GM03348 (cell line): ENCODE measurements at regions not wholly inside any gene's neighbourhood (a gene's known extent, or its start where the extent isn't known, plus 50 kb on each side); places are given as distances from the start of the nearest gene placed in this dataset.

Source experiments
- DNase-seq: peaks from one replicate; pipeline ENCODE4 v3.0.0; 2012; ENCODE audit warnings: low spot score

DNA sequence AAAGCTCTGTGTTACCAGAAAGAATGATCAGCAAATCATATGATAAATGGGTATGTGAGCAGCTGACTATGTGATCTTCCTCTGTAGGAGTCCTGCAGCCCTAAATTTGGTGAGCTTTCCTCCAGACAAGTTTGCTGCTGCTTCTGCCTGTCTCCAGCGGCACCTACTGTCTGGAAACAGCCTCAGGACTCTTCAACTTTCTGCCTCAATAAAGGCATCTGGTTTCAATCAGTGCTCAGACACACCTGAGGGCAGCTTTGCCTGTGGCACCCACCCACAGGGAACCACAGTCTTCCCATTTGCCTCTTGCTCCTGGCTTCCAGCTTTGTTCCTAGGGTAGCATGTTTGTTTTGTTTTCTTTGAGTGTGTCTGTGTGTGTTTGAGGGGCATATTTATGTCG lies 727.9 kb upstream of the MAN1A1 start:
- peak; percentile 7 for DNase-seq

DNA sequence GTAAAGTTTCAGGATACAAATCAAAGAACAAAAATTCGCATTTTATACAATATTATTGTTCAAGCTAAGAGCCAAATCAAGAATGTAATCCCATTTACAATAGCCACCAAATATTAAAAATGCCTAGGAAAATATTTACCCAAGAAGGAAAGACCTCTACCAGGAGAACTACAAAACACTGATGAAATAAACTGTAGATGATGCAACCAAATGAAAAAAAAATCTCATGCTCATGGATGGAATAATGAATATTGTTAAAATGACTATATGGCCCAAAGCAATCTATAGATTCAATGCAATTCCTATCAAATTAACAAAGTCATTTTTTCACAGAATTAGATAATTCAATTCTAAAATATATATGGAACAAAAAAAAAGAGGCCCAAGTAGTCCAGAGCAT lies 708.8 kb upstream of the MAN1A1 start:
- no peak for DNase-seq

DNA sequence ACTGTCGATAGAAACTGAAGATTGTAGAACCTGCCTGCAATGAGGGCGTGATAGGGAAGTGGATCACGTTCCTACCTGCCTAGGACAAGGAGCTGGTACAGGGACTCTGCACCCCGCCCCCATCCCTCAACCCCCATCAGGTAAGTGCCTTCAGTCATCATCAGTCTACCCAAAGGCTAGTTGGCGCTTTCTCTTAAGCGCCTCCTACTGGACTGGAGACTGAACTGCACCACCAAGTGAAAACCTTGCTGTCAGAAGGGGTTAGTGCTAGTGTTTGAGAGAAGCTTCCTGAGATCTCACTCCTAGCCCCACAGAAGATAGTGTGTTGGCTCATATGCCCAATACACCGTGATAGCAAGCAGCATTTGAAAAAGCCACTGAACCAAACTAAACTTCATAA lies 706.5 kb upstream of the MAN1A1 start:
- DNase-seq, result no peak

DNA sequence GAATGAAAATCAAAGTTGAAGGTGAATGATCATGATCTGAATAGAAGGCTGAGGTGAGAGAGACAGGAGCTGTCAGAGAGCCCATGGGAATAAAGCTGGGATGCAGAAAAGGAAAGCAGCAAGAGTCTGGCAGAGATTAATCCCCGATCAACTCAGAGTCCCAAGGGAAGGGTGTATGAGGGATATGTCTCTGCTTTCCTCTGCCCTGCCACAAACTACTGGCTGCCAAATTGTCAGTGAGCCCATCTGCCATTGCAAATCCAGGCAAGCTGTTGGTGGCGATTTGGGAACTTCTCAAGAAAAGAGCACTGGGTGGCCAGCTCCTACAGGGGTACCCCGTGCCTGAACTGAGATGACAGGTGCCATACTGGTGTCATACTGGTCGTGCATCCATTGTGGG lies 705.5 kb upstream of the MAN1A1 start:
- no peak for DNase-seq

DNA sequence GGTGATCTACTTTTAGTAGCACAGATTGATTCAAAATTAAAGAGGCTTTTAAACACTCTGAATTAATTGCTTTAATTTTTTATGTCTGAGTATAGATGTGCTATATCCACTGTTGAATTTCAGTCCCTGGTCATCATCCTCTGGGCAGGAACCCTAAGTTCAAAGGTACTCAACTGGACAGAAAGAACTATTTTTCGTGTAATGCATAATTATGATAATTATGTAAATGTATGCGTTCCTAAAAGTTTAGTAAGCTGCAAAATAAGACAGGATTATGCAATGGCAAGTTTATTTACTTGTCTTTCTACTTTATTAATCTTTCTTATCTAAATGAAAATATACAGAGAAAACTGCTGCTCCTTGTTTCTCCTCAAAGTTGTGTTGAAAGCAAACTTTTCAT lies 690.1 kb upstream of the MAN1A1 start:
- DNase-seq, result no peak

DNA sequence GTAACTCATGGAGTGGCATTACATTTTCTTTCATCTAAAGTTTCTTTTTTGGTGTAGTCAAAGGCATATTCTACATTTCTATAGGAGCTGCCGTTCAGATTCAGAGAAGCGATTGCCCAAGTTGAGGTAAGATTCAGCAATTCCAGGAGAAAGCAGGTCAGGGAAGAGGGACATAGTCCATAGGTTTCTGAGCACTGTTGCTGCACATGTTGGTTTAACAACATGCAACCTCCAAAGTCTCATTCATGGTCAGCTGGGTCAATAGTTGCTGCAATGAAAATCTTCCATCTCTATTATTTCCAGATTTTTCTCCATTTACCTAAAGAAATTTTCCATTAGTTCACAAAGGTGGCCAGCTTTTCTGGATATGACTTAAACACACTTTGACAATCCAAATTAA lies 682.3 kb upstream of the MAN1A1 start:
- DNase-seq, result no peak

DNA sequence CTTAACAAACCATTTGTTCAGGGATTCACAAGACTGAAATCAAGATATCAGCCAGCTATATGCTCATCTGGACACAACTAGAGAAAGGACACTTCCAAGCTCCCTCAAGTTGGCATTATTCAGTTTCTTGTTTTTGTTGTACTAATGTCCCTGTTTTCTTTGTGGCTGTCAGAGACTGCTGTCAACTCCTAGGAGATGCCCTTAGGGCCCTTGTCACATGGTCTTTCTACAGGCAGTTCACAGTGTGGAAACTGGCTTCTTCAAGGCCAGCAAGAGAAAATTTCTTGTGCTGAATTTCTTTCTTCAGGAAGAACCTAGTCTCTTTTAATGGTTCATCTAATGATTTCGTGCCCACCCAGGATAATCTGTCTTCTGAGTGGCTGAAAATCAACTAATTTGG lies 677.2 kb upstream of the MAN1A1 start:
- DNase-seq, result no peak

DNA sequence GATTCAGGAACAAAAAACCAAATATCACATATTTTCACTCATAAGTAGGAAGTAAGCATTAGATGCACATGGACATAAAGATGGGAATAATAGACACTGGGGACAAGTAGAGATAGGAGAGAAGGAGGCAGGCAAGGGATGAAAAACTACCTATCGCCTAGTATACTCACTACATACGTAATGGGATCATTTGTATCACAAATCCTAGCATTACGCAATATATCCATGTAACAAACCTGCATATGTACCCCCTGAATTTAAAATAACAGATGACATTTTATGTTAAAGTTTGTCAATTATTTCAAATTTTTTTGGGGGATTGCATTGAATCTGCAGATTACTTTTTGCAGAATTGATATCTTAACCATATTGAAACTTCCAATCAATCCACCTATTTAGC lies 660.5 kb upstream of the MAN1A1 start:
- DNase-seq, result no peak

DNA sequence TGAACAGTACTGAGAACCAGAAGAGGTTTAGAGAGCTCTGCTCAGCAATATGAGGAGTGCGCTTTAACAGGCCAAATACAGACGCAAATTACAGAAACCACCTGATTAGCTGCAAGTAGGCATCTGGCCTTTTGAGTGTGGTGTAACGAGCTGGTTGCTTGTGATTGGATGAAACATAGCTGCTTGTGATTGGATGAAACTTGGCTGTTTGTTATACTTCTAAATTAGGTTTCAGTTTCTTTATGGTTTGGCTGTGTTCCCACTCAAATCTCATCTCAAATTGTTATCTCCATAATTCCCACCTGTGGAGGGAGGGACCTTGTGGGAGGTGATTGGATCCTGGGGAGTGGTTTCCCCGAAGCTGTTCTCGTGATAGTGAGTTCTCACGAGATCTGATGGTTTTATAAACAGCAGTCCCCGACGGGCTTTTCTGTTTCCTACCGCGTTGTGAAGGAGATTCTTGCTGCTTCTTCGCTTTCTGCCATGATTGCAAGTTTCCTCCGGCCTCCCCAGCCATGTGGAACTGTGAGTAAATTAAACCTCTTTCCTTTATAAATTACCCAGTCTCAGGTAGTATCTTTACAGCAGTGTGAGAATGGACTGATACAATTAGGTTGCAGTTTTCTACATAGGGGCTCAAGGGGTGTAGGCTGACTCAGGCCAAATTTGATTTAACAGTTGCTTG lies 655.9 kb upstream of the MAN1A1 start:
- no peak for DNase-seq

GRCh38 chr6:119986934-119987549 lies 637.5 kb upstream of the MAN1A1 start:
- DNase-seq, result no peak

GRCh38 chr6:119985952-119986736 lies 636.6 kb upstream of the MAN1A1 start:
- no peak for DNase-seq

DNA sequence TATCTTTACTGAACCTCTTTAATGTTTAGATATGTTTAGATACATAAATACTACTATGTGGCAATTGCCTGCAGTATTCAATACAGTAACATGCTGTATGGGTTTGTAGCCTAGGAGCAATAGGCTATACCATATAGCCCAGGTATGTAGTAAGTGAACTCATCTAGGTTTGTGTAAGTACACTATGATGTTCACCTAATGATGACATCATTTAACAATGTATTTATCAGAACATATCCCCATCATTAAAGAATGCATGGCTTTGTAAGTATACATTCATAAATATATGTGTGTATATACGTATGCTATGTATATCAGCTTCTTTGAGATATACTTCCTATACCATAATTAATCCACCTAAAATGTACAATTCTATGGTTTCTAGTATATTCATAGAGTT lies 631.2 kb upstream of the MAN1A1 start:
- DNase-seq, result no peak

- DNase-seq, result peak; percentile 2
Measured at GRCh38 chr6:119979862-119980261, 630.3 kb upstream of the MAN1A1 start.

GRCh38 chr6:119978274-119978889 lies 628.8 kb upstream of the MAN1A1 start:
- DNase-seq, result peak; percentile 35

DNA sequence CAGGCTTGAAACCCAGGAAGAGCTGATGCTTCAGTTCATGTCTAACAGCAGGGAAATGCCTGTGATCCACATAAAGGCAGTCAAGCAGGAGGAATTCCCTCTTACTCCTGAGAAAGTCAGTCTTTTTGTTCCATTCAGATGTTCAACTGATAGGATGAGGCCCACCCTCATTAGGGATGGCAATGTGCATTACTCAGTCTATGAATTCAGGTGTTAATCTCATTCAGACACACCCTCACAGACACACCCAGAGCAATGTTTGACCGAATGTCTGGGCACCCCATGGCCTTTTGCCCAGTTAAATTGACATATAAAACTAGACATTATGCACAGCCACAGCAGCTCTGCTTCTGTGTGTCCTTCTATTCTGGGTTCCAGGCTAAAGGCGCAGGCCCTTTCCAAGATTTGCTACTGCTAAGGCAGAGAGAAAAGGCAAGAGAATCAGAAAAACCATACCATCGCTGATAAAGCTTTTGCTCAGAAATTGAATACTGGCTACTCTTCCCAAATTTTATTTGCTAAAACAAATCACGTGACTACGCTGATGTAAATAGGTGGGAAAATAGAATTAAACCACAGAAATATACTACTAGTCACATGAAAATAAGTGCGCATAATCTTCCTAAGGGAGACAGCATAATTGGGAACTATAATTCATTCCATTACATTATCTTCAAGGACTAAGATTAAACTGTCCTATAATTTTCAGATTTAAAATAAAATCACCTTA lies 625.0 kb upstream of the MAN1A1 start:
- no peak for DNase-seq

DNA sequence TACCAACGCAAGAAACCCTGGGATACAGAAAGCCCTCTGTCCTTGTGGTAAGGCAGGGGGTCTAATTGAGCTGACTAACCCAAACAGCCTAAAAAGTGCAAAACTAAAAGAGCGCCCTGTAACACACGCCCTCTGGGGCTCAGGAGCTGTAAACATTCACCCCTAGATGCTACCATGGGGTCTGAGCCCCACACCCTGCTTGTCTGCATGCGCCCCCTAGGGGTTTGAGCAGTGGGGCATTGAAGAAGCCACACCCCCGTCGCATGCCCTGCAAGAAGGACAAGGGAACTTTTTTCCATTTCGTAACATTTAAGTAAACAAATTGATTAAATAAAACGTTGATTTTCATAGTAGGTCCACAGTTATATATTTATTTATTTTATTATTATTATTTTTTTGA lies 616.9 kb upstream of the MAN1A1 start:
- DNase-seq, result no peak

GRCh38 chr6:119965900-119966299 lies 616.3 kb upstream of the MAN1A1 start:
- DNase-seq, result no peak

- no peak for DNase-seq
Measured at GRCh38 chr6:119965008-119965407, 615.4 kb upstream of the MAN1A1 start.

- no peak for DNase-seq
Measured at GRCh38 chr6:119962505-119962904, 612.9 kb upstream of the MAN1A1 start.

GRCh38 chr6:119961450-119961849 lies 611.9 kb upstream of the MAN1A1 start:
- DNase-seq, result no peak

DNA sequence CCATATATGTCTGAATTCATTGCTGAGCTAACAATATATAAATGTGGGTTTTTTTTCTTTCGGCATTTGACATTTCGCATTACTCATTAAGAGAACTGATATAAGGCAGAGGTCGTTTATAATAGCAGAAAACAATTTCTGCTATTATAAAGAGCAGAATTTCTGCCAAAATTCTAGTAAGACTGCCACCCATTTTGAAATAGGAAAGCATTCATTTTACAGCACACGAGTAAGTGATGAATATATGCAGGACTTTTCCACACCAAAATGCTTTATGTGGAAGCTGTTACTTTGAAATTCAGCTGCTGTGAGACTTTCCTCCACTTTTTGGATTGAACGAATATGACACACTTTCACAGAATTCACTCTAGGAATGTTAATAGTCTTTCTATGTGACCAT lies 610.9 kb upstream of the MAN1A1 start:
- DNase-seq, result no peak

DNA sequence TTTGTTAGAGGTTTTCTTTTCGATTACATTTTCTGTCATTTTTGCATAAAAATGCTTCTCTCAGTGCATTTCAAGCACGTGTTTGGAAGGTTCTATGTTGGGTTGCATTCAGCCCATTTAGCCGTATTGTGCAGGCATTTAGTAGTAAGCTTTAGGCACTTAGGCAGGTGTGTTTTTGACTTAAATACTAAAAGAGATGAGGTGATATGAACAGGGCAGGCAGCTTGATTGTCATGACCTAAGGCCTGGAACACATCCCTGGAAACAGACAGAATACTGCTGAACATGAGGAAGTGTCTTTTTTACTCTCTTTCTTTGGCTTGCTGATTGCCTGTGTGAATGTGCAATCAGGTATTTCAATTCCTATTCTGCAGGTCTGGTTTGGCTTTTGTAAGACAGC lies 610.5 kb upstream of the MAN1A1 start:
- DNase-seq, result no peak
